Left ventricle myocardium inferior (tissue), 1 donor: ENCODE measurements at regions not wholly inside any gene's neighbourhood (a gene's known extent, or its start where the extent isn't known, plus 50 kb on each side); places are given as distances from the start of the nearest gene placed in this dataset.
A peak's percentile ranks its signal among the peaks of the same experiment; 100 is the strongest.

Source experiments
- DNase-seq: peaks from one replicate; pipeline ENCODE4 v3.0.0-alpha.2; 2020
- H3K27ac ChIP-seq: fragments of 200-600 bp; replicated peaks from 2 replicates; pipeline ENCODE4 v1.8.0; 2021
- H3K27me3 ChIP-seq: fragments of 200-600 bp; 2 replicates; pipeline ENCODE4 v1.8.0; 2021; ENCODE audit warnings: low read depth
- H3K36me3 ChIP-seq: fragments of 200-600 bp; 2 replicates; pipeline ENCODE4 v1.8.0; 2021
- H3K4me1 ChIP-seq: fragments of 200-600 bp; 2 replicates; pipeline ENCODE4 v1.8.0; 2021
- H3K4me3 ChIP-seq: fragments of 200-600 bp; 2 replicates; pipeline ENCODE4 v1.8.0; 2021; ENCODE audit warnings: mild to moderate bottlenecking, moderate library complexity
- H3K9me3 ChIP-seq: fragments of 200-600 bp; replicated peaks from 2 replicates; pipeline ENCODE4 v1.8.0; 2021
- intact Hi-C: fragments of 100-400 bp; cut with micrococcal nuclease; formaldehyde crosslinking; loops from one replicate; pipeline ENCODE4 v1.11.0; 2022
- TF ChIP-seq, protein P1 (sequence below): fragments of 200-600 bp; IDR thresholded peaks from 2 replicates; pipeline ENCODE4 v1.8.0; 2021; ENCODE audit warnings: antibody characterized with exemption, mild to moderate bottlenecking, borderline replicate concordance
- donor health status: DM: no; HTN: yes; CAD: no; lungs with severe emphysema.

DNA sequence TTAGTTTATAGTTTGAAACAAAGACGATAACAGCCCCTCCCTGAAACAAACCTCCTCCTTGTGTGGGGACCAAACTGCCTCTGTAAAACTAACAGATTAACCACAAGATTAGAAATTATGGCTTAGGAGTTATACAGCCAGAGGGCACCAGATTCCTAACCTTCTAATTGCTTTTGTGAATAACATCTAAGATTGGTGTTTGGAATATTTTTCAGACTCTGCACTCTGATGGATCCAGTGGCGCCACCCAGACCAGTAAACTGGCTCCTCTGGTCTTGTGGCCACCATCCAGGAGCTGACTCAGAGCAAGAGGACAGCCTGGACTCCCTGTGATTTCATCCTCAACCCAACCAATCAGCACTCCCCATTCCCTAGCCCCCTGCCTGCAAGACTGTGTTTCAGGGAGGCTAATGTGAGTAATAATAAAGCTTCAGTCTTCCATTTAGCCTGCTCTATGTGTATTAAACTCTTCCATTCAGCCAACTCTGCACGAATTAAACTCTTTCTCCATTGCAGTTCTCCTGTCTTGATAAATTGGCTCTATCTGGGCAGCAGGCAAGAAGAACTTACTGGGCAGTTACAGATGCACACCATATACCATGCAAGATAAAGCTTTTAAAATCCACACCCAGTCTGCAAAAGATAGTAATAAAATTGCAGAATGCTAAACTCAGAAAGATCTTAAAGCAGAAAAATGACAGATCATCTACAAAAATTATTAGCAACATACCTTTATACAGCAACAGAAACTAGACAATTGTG, 58.5 kb upstream of the SLC22A16 start:
- H3K4me3 ChIP-seq, result no peak overlapping the region
- TF ChIP-seq, protein P1, sequence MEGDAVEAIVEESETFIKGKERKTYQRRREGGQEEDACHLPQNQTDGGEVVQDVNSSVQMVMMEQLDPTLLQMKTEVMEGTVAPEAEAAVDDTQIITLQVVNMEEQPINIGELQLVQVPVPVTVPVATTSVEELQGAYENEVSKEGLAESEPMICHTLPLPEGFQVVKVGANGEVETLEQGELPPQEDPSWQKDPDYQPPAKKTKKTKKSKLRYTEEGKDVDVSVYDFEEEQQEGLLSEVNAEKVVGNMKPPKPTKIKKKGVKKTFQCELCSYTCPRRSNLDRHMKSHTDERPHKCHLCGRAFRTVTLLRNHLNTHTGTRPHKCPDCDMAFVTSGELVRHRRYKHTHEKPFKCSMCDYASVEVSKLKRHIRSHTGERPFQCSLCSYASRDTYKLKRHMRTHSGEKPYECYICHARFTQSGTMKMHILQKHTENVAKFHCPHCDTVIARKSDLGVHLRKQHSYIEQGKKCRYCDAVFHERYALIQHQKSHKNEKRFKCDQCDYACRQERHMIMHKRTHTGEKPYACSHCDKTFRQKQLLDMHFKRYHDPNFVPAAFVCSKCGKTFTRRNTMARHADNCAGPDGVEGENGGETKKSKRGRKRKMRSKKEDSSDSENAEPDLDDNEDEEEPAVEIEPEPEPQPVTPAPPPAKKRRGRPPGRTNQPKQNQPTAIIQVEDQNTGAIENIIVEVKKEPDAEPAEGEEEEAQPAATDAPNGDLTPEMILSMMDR, result peak; percentile 20
- peaks cover 7% of the 10 kb centered on the region for H3K4me1 ChIP-seq
- DNase-seq, result no peak
- H3K36me3 ChIP-seq, result no peaks in the 10 kb centered on the region
- peaks cover 21% of the 10 kb centered on the region for H3K9me3 ChIP-seq
- intact Hi-C loops, result loop anchor here (10.0 kb wide), 2 partner anchors 150 to 420 kb away; partner anchors contain the start of gene GTF3C6
- H3K27me3 ChIP-seq, result no peaks in the 10 kb centered on the region
- no peak overlapping the region for H3K27ac ChIP-seq

DNA sequence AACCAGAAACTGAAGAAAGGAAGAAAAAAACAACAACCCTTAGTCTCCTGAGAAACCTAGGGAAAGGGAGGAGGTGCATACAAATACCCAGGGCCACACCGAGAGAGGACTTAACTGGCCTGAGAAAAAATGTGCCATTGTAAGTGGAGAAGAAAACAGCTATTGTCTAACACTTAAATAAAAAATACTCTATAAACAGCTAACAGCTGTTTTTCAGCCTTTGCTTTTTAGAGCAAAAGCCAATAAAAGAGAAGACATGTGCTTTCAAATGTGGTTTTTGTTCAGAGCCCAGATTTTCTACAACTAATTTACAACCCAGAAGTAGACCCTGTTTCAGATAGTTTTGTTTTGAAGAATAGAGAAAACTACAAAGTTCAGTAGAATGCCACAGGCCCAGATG, 56.0 kb upstream of the SLC22A16 start:
- peaks cover 18% of the 10 kb centered on the region for H3K4me1 ChIP-seq
- no peak overlapping the region for H3K4me3 ChIP-seq
- TF ChIP-seq, protein P1, result no peak
- no peaks in the 10 kb centered on the region for H3K27me3 ChIP-seq
- peak overlapping the region; percentile 9 for H3K27ac ChIP-seq
- H3K36me3 ChIP-seq, result no peaks in the 10 kb centered on the region
- DNase-seq, result no peak
- intact Hi-C loops, result loop anchor here (10.0 kb wide), 2 partner anchors 152 to 422 kb away; partner anchors contain the start of gene GTF3C6
- H3K9me3 ChIP-seq, result peaks cover 10% of the 10 kb centered on the region

DNA sequence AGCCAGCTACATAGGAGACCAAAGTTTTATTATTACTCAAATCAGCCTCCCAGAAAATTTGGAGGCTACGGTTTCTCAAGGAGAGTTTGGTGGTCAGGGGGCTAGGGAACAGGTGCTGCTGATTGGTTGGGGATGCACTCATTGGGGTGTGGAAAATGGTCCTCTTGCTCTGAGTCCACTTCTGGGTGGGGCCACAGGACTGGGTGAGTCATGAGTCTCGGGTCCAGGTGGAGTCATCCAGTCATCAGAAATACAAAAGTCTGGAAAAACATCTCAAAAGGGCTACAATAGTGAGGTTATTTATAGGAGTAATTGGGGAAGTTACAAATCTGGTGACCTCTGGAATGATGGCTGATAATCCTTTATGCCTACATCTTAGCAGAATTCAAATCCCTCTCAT, 54.3 kb upstream of the SLC22A16 start:
- Histone ChIP-seq H3K4me3 (no peak overlapping the region), H3K9me3 (peaks cover 10% of the 10 kb centered on the region), H3K27me3 (no peaks in the 10 kb centered on the region), H3K4me1 (peaks cover 13% of the 10 kb centered on the region), H3K27ac (no peak overlapping the region), H3K36me3 (no peaks in the 10 kb centered on the region)
- DNase-seq, result no peak
- TF ChIP-seq, protein P1, result no peak
- intact Hi-C loops, result loop anchor here (10.0 kb wide), 2 partner anchors 154 to 424 kb away; partner anchors contain the start of gene GTF3C6

DNA sequence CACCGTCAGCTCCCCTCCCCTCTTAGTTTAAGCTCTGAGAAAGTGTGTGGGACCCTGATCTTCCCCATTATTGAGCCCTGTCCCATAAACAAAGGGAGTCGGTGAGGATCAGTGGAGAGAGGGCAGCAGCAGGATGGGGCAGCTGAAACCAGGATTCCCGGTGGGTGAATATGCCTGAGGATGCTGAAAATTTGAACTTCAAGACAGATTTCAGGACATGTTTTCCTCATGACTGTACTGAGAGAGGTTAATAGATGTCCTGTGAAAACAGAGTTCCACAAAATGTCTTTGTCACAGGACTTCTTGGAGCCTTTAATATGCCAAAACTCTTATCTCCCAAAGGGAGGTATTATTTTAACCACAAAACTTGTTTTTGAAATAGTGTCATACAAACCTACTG, 53.5 kb upstream of the SLC22A16 start:
- DNase-seq, result no peak
- Histone ChIP-seq H3K27me3 (no peaks in the 10 kb centered on the region), H3K4me3 (no peak overlapping the region), H3K4me1 (peaks cover 13% of the 10 kb centered on the region), H3K36me3 (no peaks in the 10 kb centered on the region), H3K27ac (no peak overlapping the region), H3K9me3 (peaks cover 6% of the 10 kb centered on the region)
- TF ChIP-seq, protein P1, result no peak
- intact Hi-C loops, result loop anchor here (10.0 kb wide), 2 partner anchors 155 to 425 kb away; partner anchors contain the start of gene GTF3C6

DNA sequence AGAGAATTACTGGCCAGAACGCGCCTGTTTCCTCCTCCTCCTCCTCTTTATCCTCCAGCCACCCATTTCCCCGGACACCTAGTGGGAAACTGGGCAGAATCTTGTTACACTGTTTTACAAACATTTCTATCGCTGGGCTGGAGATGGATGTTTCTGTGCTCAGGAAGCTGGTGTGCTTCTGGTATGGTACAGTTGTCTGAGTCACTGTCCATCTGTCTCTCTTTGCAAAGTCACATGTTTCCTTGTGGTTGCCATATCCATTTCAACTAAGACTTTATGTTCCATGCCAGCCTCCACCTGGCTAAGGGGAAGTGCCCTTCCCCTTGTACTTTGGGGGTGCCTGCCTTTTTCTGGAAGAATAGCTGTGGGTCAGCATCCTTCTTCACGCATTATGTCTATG, 52.9 kb upstream of the SLC22A16 start:
- H3K27me3 ChIP-seq, result no peaks in the 10 kb centered on the region
- no peaks in the 10 kb centered on the region for H3K36me3 ChIP-seq
- H3K4me1 ChIP-seq, result peaks cover 13% of the 10 kb centered on the region
- DNase-seq, result no peak
- peaks cover under 1% of the 10 kb centered on the region for H3K9me3 ChIP-seq
- no peak overlapping the region for H3K27ac ChIP-seq
- intact Hi-C loops, result no loop called here
- H3K4me3 ChIP-seq, result no peak overlapping the region
- TF ChIP-seq, protein P1, result no peak
